GM12872 (cell line): ENCODE measurements at regions not wholly inside any gene's neighbourhood (a gene's known extent, or its start where the extent isn't known, plus 50 kb on each side); places are given as distances from the start of the nearest gene placed in this dataset.

ENCODE experiments used
- CTCF ChIP-seq: IDR thresholded peaks from 3 replicates; pipeline ENCODE4 v1.5.1; 2011; ENCODE audit warnings: low read depth, mild to moderate bottlenecking, low read length, moderate library complexity; ENCODE audit not compliant: insufficient read depth

GRCh38 chr2:177028296-177028695 lies 184.3 kb upstream of the HNRNPA3 start:
- no peak for TF ChIP-seq CTCF

- TF ChIP-seq CTCF: no peak
Observed at GRCh38 chr2:177029075-177029474, 183.5 kb upstream of the HNRNPA3 start.

- TF ChIP-seq CTCF: no peak
Observed at GRCh38 chr2:177029501-177029900, 183.1 kb upstream of the HNRNPA3 start.

- TF ChIP-seq CTCF: no peak
Observed at GRCh38 chr2:177029901-177030300, 182.7 kb upstream of the HNRNPA3 start.

GRCh38 chr2:177030451-177031105 lies 182.0 kb upstream of the HNRNPA3 start:
- TF ChIP-seq CTCF: no peak

- TF ChIP-seq CTCF: no peak
Observed at GRCh38 chr2:177031438-177032180, 181.0 kb upstream of the HNRNPA3 start.

- TF ChIP-seq CTCF: no peak
Observed at GRCh38 chr2:177036747-177037146, 175.8 kb upstream of the HNRNPA3 start.
